Left lung (tissue), 4 donors: ENCODE measurements at regions not wholly inside any gene's neighbourhood (a gene's known extent, or its start where the extent isn't known, plus 50 kb on each side); places are given as distances from the start of the nearest gene placed in this dataset.

Experiments
- ATAC-seq: fragments of 200-7000 bp; cut with Tn5 transposase; one replicate; pipeline ENCODE4 v1.9.1; 2020; ENCODE audit warnings: moderate library complexity
- DNase-seq, 4 donors: peaks; one replicate each; pipeline ENCODE4 v3.0.0-alpha.2; 2013 to 2020
- H3K27ac ChIP-seq, 2 donors: fragments of 200-600 bp; sonication (generic) in 1 of 2; one replicate each; pipeline versions ENCODE4 v1.5.0 to v1.8.0; 2020 to 2021
- H3K27me3 ChIP-seq, 2 donors: fragments of 200-600 bp; sonication (generic) in 1 of 2; one replicate each; pipeline versions ENCODE4 v1.5.0 to v1.8.0; 2020 to 2021
- H3K36me3 ChIP-seq, 2 donors: fragments of 200-600 bp; sonication (generic) in 1 of 2; one replicate each; pipeline versions ENCODE4 v1.5.0 to v1.8.0; 2020 to 2021
- H3K4me1 ChIP-seq, 2 donors: fragments of 200-600 bp; one replicate each; pipeline ENCODE4 v1.8.0; 2021
- H3K4me3 ChIP-seq, 2 donors: fragments of 200-600 bp; sonication (generic) in 1 of 2; one replicate each; pipeline versions ENCODE4 v1.5.0 to v1.8.0; 2020 to 2021; ENCODE audit warnings: mild to moderate bottlenecking in 1 of 2
- H3K9me3 ChIP-seq, 2 donors: fragments of 200-600 bp; sonication (generic) in 1 of 2; one replicate each; pipeline versions ENCODE4 v1.5.0 to v1.8.0; 2020 to 2021
- intact Hi-C, 2 donors: fragments of 100-400 bp; cut with DNase I; formaldehyde crosslinking; loops; one replicate each; pipeline versions ENCODE4 v1.11.2 to v1.14.2; 2022
- TF ChIP-seq, protein P1 (sequence below), 2 donors: fragments of 200-600 bp; sonication (generic) in 1 of 2; IDR thresholded peaks; one replicate each; pipeline versions ENCODE4 v1.5.0 to v1.8.0; 2021; ENCODE audit warnings: antibody characterized with exemption in 2 of 2
- donor health status: DM: no; HTN: yes; CAD: no.
- donor health status: DM: no; HTN: no; CAD: no.

DNA sequence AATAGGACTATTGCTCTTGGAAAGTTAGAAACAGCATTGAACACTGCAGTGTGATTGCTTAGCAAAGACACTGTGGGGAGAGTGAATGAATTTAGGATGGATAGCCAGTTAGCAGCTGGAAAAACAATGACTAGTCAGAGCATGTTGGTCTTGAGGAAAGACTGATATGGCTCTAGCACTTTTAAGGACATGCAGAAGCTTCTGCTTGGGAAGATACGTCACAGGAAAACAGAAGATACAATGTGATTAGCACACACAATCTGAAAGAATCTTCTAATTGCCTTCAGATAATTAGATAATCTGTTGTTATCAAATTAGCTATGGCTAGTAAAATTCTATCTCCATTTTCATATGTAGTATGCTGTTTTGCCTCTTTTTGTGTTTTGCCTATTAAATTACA lies 530.7 kb upstream of the CHORDC1 start:
- H3K27me3 ChIP-seq: no peaks in the 10 kb centered on the region
- TF ChIP-seq, protein P1, sequence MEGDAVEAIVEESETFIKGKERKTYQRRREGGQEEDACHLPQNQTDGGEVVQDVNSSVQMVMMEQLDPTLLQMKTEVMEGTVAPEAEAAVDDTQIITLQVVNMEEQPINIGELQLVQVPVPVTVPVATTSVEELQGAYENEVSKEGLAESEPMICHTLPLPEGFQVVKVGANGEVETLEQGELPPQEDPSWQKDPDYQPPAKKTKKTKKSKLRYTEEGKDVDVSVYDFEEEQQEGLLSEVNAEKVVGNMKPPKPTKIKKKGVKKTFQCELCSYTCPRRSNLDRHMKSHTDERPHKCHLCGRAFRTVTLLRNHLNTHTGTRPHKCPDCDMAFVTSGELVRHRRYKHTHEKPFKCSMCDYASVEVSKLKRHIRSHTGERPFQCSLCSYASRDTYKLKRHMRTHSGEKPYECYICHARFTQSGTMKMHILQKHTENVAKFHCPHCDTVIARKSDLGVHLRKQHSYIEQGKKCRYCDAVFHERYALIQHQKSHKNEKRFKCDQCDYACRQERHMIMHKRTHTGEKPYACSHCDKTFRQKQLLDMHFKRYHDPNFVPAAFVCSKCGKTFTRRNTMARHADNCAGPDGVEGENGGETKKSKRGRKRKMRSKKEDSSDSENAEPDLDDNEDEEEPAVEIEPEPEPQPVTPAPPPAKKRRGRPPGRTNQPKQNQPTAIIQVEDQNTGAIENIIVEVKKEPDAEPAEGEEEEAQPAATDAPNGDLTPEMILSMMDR (IDR thresholded peaks at IDR 0.05): no peak
- H3K4me3 ChIP-seq: no peak overlapping the region
- no peaks in the 10 kb centered on the region for H3K36me3 ChIP-seq
- DNase-seq (no peak), ATAC-seq (no peak)
- no peaks in the 10 kb centered on the region for H3K4me1 ChIP-seq
- no peak overlapping the region for H3K27ac ChIP-seq
- H3K9me3 ChIP-seq: peaks cover 0 to 4% of the 10 kb centered on the region in 2 donors
- intact Hi-C loops: no loop called here

DNA sequence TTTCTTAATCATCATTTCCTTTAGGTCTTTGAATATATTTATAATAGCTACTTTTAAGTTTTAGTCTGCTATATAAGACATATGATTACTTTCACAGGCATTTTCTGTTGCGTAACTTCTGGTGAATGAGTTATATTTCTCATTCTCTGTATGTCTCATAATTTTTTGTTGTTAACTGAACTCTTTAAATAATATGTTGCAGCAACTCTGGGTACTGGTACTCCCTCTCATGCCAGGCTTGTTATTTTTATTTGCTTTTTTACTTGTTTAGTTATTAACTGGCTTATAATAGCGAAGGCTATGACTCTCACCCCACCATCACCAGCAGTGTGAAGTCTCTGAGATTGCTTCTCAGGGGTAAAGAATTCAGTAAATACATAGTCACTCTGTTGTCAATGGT lies 524.2 kb upstream of the CHORDC1 start:
- Histone ChIP-seq H3K4me1 (no peaks in the 10 kb centered on the region), H3K36me3 (no peaks in the 10 kb centered on the region), H3K27ac (no peak overlapping the region), H3K27me3 (no peaks in the 10 kb centered on the region), H3K9me3 (peaks cover 0 to 22% of the 10 kb centered on the region in 2 donors), H3K4me3 (no peak overlapping the region)
- ATAC-seq: no peak
- intact Hi-C loops: no loop called here
- TF ChIP-seq, protein P1 (IDR thresholded peaks at IDR 0.05): no peak
- DNase-seq: no peak

DNA sequence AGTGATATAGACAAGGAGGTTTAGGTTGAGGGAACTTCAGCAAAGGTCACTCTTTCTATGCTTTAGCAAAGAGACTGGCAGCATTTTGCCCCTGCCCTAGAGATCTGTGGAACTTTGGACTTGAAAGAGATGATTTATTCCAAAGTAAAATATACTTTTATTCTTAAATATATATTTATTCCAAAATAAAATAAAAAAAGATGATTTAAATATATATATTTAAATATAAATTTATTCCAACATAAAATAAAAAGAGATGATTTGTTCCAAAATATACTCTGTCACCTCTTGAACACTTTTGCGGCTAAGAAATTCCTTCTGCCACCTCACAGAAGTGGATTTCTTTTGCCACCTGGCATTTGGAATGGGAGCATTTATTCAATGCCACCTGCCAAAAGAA lies 521.3 kb upstream of the CHORDC1 start:
- H3K27me3 ChIP-seq: no peaks in the 10 kb centered on the region
- peaks cover 0 to 21% of the 10 kb centered on the region in 2 donors for H3K9me3 ChIP-seq
- H3K4me3 ChIP-seq: no peak overlapping the region
- intact Hi-C loops: no loop called here
- TF ChIP-seq, protein P1 (IDR thresholded peaks at IDR 0.05): no peak
- DNase-seq: no peak
- H3K4me1 ChIP-seq: no peaks in the 10 kb centered on the region
- no peaks in the 10 kb centered on the region for H3K36me3 ChIP-seq
- no peak for ATAC-seq
- no peak overlapping the region for H3K27ac ChIP-seq

DNA sequence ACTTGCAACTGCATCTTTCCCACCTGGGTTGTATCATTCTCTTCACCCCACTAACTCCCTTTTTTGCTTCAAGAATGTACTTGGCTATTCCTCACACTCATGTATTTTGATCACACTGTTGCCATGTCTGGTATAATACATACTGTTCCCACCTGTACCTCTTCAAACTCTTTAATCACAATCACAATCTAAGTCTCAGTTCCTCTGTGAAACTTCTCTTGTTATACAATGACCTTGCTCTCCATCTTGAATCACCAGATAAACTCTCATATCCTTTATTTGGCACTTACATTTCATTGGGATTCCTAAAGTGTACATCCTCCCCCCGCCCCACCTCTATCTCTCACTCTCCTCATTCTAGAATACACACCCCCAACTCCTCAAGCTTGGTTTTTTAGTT lies 516.0 kb upstream of the CHORDC1 start:
- Histone ChIP-seq H3K27me3 (no peaks in the 10 kb centered on the region), H3K4me3 (no peak overlapping the region), H3K36me3 (no peaks in the 10 kb centered on the region), H3K4me1 (no peaks in the 10 kb centered on the region), H3K9me3 (no peaks in the 10 kb centered on the region), H3K27ac (no peak overlapping the region)
- ATAC-seq (no peak), DNase-seq (no peak)
- TF ChIP-seq, protein P1 (IDR thresholded peaks at IDR 0.05): no peak
- intact Hi-C loops: no loop called here

DNA sequence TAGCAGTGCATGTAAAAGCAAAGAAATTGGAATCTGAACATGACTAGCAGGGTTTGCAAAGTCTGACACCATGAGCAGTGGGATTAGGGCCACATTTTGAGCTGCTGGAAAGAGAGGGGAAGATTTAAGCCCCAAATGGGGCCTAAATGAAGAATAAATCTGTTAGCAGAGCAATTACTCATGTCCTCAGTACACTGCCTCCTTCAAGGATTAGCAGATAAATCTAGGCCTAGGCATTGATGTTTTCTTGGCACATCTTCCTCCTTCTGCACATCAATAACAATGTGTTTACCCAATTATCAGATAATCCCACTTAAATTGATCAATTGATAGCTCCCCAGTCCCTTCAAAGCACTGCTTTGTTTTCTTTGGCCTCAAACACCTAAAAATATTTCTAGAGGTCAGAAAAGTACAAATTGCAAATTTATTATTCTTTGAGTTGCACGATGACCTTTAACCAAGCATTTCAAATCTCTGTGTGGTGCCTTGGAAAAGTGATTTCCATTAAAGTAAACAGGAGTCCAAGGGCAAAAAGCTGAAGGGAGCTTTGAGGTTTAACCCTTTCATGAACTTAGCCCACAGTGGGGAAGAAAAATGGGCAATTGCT lies 514.7 kb upstream of the CHORDC1 start:
- TF ChIP-seq, protein P1 (IDR thresholded peaks at IDR 0.05): no peak
- H3K4me3 ChIP-seq: no peak overlapping the region
- H3K27me3 ChIP-seq: no peaks in the 10 kb centered on the region
- no peaks in the 10 kb centered on the region for H3K4me1 ChIP-seq
- intact Hi-C loops: no loop called here
- no peak for DNase-seq
- no peaks in the 10 kb centered on the region for H3K36me3 ChIP-seq
- no peak for ATAC-seq
- no peak overlapping the region for H3K27ac ChIP-seq
- no peaks in the 10 kb centered on the region for H3K9me3 ChIP-seq
